IMR-90 (cell line): ENCODE measurements at regions not wholly inside any gene's neighbourhood (a gene's known extent, or its start where the extent isn't known, plus 50 kb on each side); places are given as distances from the start of the nearest gene placed in this dataset.

Experiments used
- ATAC-seq: fragments of 200-7000 bp; cut with Tn5 transposase; 2 replicates; pipeline ENCODE4 v1.9.1; 2020; ENCODE audit warnings: low read depth, mild to moderate bottlenecking, moderate library complexity
- BruUV-seq: library from RNA; stranded (reverse); fragments of 400-500 nt; replicated peaks from 2 replicates; lab custom pipeline; 2021; lab: Mats Ljungman, UMichigan
- CTCF ChIA-PET: fragments of 300-600 bp; formaldehyde crosslinking; extraction: SDS; loops from one replicate; lab custom pipeline; 2021; ENCODE audit warnings: antibody characterized with exemption; lab: Yijun Ruan, JAX
- POLR2A ChIA-PET: fragments of 300-600 bp; sonication (Branson Sonifier 250); formaldehyde crosslinking; loops from one replicate; lab custom pipeline; 2022; ENCODE audit warnings: antibody characterized with exemption; ENCODE audit not compliant: unreplicated experiment; lab: Charles Lee
- DNase-seq: peaks from one replicate; pipeline ENCODE4 v3.0.0; 2013
- H2AFZ ChIP-seq: replicated peaks from 2 replicates; pipeline ENCODE3; 2013; ENCODE audit warnings: low read length, mild to moderate bottlenecking; ENCODE audit not compliant: poor library complexity
- H2AK5ac ChIP-seq: 2 replicates; pipeline ENCODE4 v1.6.1; 2013; ENCODE audit warnings: low read depth, low read length, inconsistent platforms
- H2AK9ac ChIP-seq: replicated peaks from 2 replicates; pipeline ENCODE3; 2013; ENCODE audit warnings: mild to moderate bottlenecking, low read depth, low read length, moderate library complexity; ENCODE audit not compliant: poor library complexity
- H2BK120ac ChIP-seq: 2 replicates; pipeline ENCODE4 v1.6.1; 2013; ENCODE audit warnings: low read depth, low read length, inconsistent platforms
- H2BK15ac ChIP-seq: 3 replicates; pipeline ENCODE4 v1.6.1; 2013; ENCODE audit warnings: low read depth, low read length, inconsistent platforms
- H2BK20ac ChIP-seq: 2 replicates; pipeline ENCODE4 v1.6.1; 2013; ENCODE audit warnings: low read depth, mild to moderate bottlenecking, inconsistent platforms, low read length, moderate library complexity
- H2BK5ac ChIP-seq: 2 replicates; pipeline ENCODE4 v1.6.1; 2013; ENCODE audit warnings: mild to moderate bottlenecking, low read depth, low read length, inconsistent platforms; ENCODE audit not compliant: poor library complexity, severe bottlenecking
- H3K14ac ChIP-seq: replicated peaks from 2 replicates; pipeline ENCODE4 v1.6.1; 2013; ENCODE audit warnings: low read depth, low read length, inconsistent platforms
- H3K18ac ChIP-seq: 2 replicates; pipeline ENCODE4 v1.6.1; 2013; ENCODE audit warnings: low read depth, low read length, control low read depth
- H3K23ac ChIP-seq: 2 replicates; pipeline ENCODE4 v1.6.1; 2013; ENCODE audit warnings: low read depth, low read length, inconsistent platforms
- H3K27ac ChIP-seq: 2 replicates; pipeline ENCODE4 v1.5.1; 2013; ENCODE audit warnings: mild to moderate bottlenecking, control low read depth, low read length; ENCODE audit not compliant: insufficient read depth
- H3K27me3 ChIP-seq: 2 replicates; pipeline ENCODE4 v1.6.1; 2013; ENCODE audit warnings: low read length; ENCODE audit not compliant: control insufficient read depth, insufficient read depth
- H3K36me3 ChIP-seq: 2 replicates; pipeline ENCODE4 v1.6.1; 2013; ENCODE audit warnings: low read length, mixed read lengths; ENCODE audit not compliant: control insufficient read depth, insufficient read depth
- H3K4ac ChIP-seq: 2 replicates; pipeline ENCODE4 v1.6.1; 2013; ENCODE audit warnings: low read depth, low read length, inconsistent platforms
- H3K4me1 ChIP-seq: 2 replicates; pipeline ENCODE4 v1.6.1; 2013; ENCODE audit warnings: low read length, mixed read lengths; ENCODE audit not compliant: control insufficient read depth, insufficient read depth
- H3K4me2 ChIP-seq: 2 replicates; pipeline ENCODE4 v1.6.1; 2013; ENCODE audit warnings: low read depth, mild to moderate bottlenecking, control low read depth, low read length, moderate library complexity
- H3K4me3 ChIP-seq: 2 replicates; pipeline ENCODE4 v1.5.1; 2013; ENCODE audit warnings: low read depth, mild to moderate bottlenecking, control low read depth, low read length, moderate library complexity; ENCODE audit not compliant: insufficient read depth
- H3K56ac ChIP-seq: 2 replicates; pipeline ENCODE4 v1.6.1; 2013; ENCODE audit warnings: low read length, inconsistent platforms; ENCODE audit not compliant: insufficient read depth; ENCODE audit errors: extremely low read depth
- H3K79me1 ChIP-seq, 2 experiments: 2 replicates each; pipeline ENCODE4 v1.6.1; 2013; ENCODE audit warnings: low read length in 2 of 2, inconsistent platforms in 1 of 2, low read depth in 1 of 2
- H3K9ac ChIP-seq: 2 replicates; pipeline ENCODE4 v1.6.1; 2013; ENCODE audit warnings: low read depth, low read length, control low read depth
- H3K9me1 ChIP-seq: 2 replicates; pipeline ENCODE4 v1.6.1; 2013; ENCODE audit warnings: low read length, inconsistent platforms; ENCODE audit not compliant: insufficient read depth
- H3K9me3 ChIP-seq: 2 replicates; pipeline ENCODE4 v1.6.1; 2013; ENCODE audit warnings: low read length; ENCODE audit not compliant: control insufficient read depth, insufficient read depth
- H4K20me1 ChIP-seq: 2 replicates; pipeline ENCODE4 v1.6.1; 2013; ENCODE audit warnings: low read length, inconsistent platforms; ENCODE audit not compliant: insufficient read depth
- H4K5ac ChIP-seq: 2 replicates; pipeline ENCODE4 v1.6.1; 2013; ENCODE audit warnings: mild to moderate bottlenecking, low read depth, low read length, control low read depth
- H4K8ac ChIP-seq, 2 experiments: 2 replicates each; pipeline ENCODE4 v1.6.1; 2013; ENCODE audit warnings: low read depth in 2 of 2, low read length in 2 of 2, control low read depth in 1 of 2, inconsistent platforms in 1 of 2
- H4K91ac ChIP-seq: 2 replicates; pipeline ENCODE4 v1.6.1; 2013; ENCODE audit warnings: low read depth, low read length, inconsistent platforms; ENCODE audit not compliant: insufficient read depth
- CEBPB ChIP-seq: IDR thresholded peaks from 2 replicates; pipeline ENCODE4 v1.6.1; 2012; ENCODE audit warnings: low read depth, low read length, improper control_type of control experiment
- CHD1 ChIP-seq: IDR thresholded peaks from 2 replicates; pipeline ENCODE4 v1.6.1; 2012; ENCODE audit warnings: low read depth, low read length, improper control_type of control experiment
- CTCF ChIP-seq: conservative IDR thresholded peaks from 2 replicates; pipeline ENCODE4 v1.5.1; 2012; ENCODE audit warnings: mild to moderate bottlenecking, low read depth, low read length, improper control_type of control experiment
- FOS ChIP-seq: fragments of 150-350 bp; IDR thresholded peaks from 2 replicates; pipeline ENCODE4 v1.6.1; 2016; ENCODE audit warnings: low read depth, low read length
- MAFK ChIP-seq: IDR thresholded peaks from 2 replicates; pipeline ENCODE4 v1.6.1; 2012; ENCODE audit warnings: low read depth, low read length, improper control_type of control experiment
- MAZ ChIP-seq: IDR thresholded peaks from 2 replicates; pipeline ENCODE4 v1.6.1; 2012; ENCODE audit warnings: low read depth, mild to moderate bottlenecking, low read length, improper control_type of control experiment, moderate library complexity, borderline replicate concordance
- MXI1 ChIP-seq: IDR thresholded peaks from 2 replicates; pipeline ENCODE4 v1.6.1; 2012; ENCODE audit warnings: low read depth, mild to moderate bottlenecking, low read length, moderate library complexity, borderline replicate concordance
- NFE2L2 ChIP-seq: fragments of 150-350 bp; IDR thresholded peaks from 2 replicates; pipeline ENCODE4 v1.6.1; 2016; ENCODE audit warnings: low read depth, mild to moderate bottlenecking, low read length
- POLR2A ChIP-seq: IDR thresholded peaks from 2 replicates; pipeline ENCODE4 v1.6.1; 2012; ENCODE audit warnings: mild to moderate bottlenecking, low read depth, low read length
- RAD21 ChIP-seq: IDR thresholded peaks from 2 replicates; pipeline ENCODE4 v1.6.1; 2012; ENCODE audit warnings: low read length, improper control_type of control experiment
- RCOR1 ChIP-seq: IDR thresholded peaks from 2 replicates; pipeline ENCODE4 v1.6.1; 2012; ENCODE audit warnings: mild to moderate bottlenecking, low read length, improper control_type of control experiment; ENCODE audit not compliant: insufficient replicate concordance
- RFX5 ChIP-seq: IDR thresholded peaks from 2 replicates; pipeline ENCODE4 v1.8.0; 2012; ENCODE audit warnings: low read depth, mild to moderate bottlenecking, low read length, moderate library complexity
- SMC3 ChIP-seq: fragments of 150-350 bp; IDR thresholded peaks from 2 replicates; pipeline ENCODE4 v1.6.1; 2016; ENCODE audit warnings: low read depth, mild to moderate bottlenecking, antibody characterized with exemption, low read length, moderate library complexity
- USF2 ChIP-seq: fragments of 150-350 bp; IDR thresholded peaks from 2 replicates; pipeline ENCODE4 v1.6.1; 2017; ENCODE audit warnings: mild to moderate bottlenecking, antibody characterized with exemption, low read length, low read depth
- WGBS, 2 experiments: methylation state at CpG; one replicate each; pipeline versions ENCODE4 v1.1.5 to v1.1.7; 2013; ENCODE audit warnings: missing lambda C conversion rate in 2 of 2; ENCODE audit not compliant: insufficient read length in 1 of 2; ENCODE audit errors: extremely low coverage in 2 of 2; 5-methylcytosine and 5-hydroxymethylcytosine counted together
- dilution Hi-C: fragments of 300-500 bp; cut with HindIII; formaldehyde crosslinking; loops from one replicate; pipeline ENCODE4 v1.14.3; 2018; ENCODE audit warnings: low sequenced_read_pairs; ENCODE audit not compliant: unreplicated experiment
- in situ Hi-C: fragments of 300-500 bp; cut with MboI; formaldehyde crosslinking; loops from 3 replicates; pipeline ENCODE4 v1.14.3; 2019; ENCODE audit warnings: low sequenced_read_pairs, inconsistent platforms, mixed read lengths
- intact Hi-C: fragments of 100-400 bp; cut with micrococcal nuclease; formaldehyde crosslinking; loops from 2 replicates; pipeline ENCODE4 v1.10.0; 2022
- TF ChIP-seq, protein P1 (sequence below): fragments of 150-350 bp; IDR thresholded peaks from 2 replicates; pipeline ENCODE4 v1.6.1; 2016; ENCODE audit warnings: low read depth, mild to moderate bottlenecking, low read length, moderate library complexity, borderline replicate concordance

GRCh38 chr10:37680716-37681616 lies 176.4 kb downstream of the ZNF248 start:
- Histone ChIP-seq H2BK20ac (no peak overlapping the region), H3K9me3 (peaks cover 55% of the 10 kb centered on the region), H4K8ac (no peak overlapping the region), H3K18ac (no peak overlapping the region), H3K27ac (no peak overlapping the region), H2AK9ac (no peak overlapping the region), H4K20me1 (no peaks in the 10 kb centered on the region), H2BK15ac (no peak overlapping the region), H2AK5ac (no peak overlapping the region), H3K14ac (no peak overlapping the region), H3K9me1 (no peaks in the 10 kb centered on the region), H3K4me1 (no peaks in the 10 kb centered on the region), H3K36me3 (no peaks in the 10 kb centered on the region), H4K5ac (no peak overlapping the region), H3K79me1 (no peaks in the 10 kb centered on the region), H2AFZ (no peak overlapping the region), H3K27me3 (no peaks in the 10 kb centered on the region), H4K91ac (no peak overlapping the region), H2BK120ac (no peak overlapping the region), H3K23ac (no peak overlapping the region), H3K4ac (no peak overlapping the region), H3K4me2 (no peak overlapping the region), H2BK5ac (no peak overlapping the region), H3K4me3 (no peak overlapping the region), H3K9ac (no peak overlapping the region), H3K56ac (no peak overlapping the region)
- no peak for ATAC-seq
- CTCF ChIA-PET: interaction anchor here (0.6 kb wide), 1 partner anchor 29 kb away, joined by 3 read pairs; no protein-coding TSS in a partner anchor
- 74% methylated on average over 27 of the region's 52 CpGs; no CpG with 5 or more reads in 1 of the 2 experiments for WGBS, 2 experiments
- intact Hi-C loops: no loop called here
- in situ Hi-C loops: no loop called here
- dilution Hi-C loops: no loop called here
- DNase-seq: no peak
- no TSS peak for BruUV-seq
- POLR2A ChIA-PET: no interaction called here
- TF ChIP-seq SMC3: no peak
- TF ChIP-seq CEBPB: no peak
- TF ChIP-seq, protein P1, sequence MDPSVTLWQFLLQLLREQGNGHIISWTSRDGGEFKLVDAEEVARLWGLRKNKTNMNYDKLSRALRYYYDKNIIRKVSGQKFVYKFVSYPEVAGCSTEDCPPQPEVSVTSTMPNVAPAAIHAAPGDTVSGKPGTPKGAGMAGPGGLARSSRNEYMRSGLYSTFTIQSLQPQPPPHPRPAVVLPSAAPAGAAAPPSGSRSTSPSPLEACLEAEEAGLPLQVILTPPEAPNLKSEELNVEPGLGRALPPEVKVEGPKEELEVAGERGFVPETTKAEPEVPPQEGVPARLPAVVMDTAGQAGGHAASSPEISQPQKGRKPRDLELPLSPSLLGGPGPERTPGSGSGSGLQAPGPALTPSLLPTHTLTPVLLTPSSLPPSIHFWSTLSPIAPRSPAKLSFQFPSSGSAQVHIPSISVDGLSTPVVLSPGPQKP: no peak
- no peak for TF ChIP-seq POLR2A
- no peak for TF ChIP-seq RCOR1
- no peak for TF ChIP-seq RFX5
- no peak for TF ChIP-seq MAFK
- no peak for TF ChIP-seq MAZ
- no peak for TF ChIP-seq CTCF
- TF ChIP-seq USF2: no peak
- no peak for TF ChIP-seq CHD1
- no peak for TF ChIP-seq MXI1
- no peak for TF ChIP-seq FOS
- no peak for TF ChIP-seq NFE2L2
- no peak for TF ChIP-seq RAD21
